ENCODE measurements at regions not wholly inside any gene's neighbourhood (a gene's known extent, or its start where the extent isn't known, plus 50 kb on each side); places are given as distances from the start of the nearest gene placed in this dataset.

DNA sequence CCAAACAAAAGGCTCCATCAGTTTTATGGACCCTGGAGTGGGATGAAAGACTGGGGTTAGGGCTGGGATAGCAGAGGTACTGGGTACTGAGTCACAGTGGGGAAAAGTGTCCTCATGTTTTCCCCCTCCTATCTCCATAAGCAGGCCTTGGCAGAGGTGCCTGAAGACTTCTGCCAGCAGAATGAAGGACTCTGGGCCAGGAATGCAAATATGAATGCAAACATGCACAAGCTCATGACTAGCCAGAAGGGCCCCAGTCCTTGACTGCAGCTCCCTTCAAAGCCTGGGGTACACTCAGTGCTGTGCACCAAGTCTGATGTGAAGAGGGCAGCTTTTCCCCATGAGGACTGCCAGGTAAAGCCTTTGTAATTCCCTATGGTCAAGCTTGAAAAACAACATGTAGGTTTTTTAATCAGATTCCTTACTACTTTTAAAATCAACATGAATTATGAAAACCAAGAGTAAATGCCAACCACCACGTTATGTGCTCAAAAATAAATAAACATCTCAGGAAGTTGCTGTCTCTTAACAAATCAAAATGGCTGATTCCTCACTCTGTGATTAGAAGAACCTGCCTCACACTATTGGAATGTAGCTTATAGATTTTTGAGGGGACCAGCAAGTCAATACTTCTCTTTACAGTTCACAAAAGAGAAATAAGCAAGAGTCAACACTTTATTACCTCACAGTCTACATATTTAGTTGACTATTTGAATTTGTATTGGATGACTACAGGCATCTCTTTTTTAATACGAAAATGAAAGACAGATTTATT is 1512.0 kb downstream of the ARAP2 start:
- no peaks in the 10 kb centered on the region for H3K27me3 ChIP-seq
- H3K4me3 ChIP-seq: no peak overlapping the region
- 67 to 69% methylated on average over 2 of the region's 2 CpGs for WGBS, 2 donors
- H3K27ac ChIP-seq: no peak overlapping the region
- no peak for DNase-seq
- H3K4me1 ChIP-seq: no peaks in the 10 kb centered on the region
- no peaks in the 10 kb centered on the region for H3K9me3 ChIP-seq
- intact Hi-C loops (cut with DNase I; ENCODE audit: low total_unique reads): no loop called here
- no peak for TF ChIP-seq CTCF (IDR thresholded peaks at IDR 0.05)
- no peak for TF ChIP-seq POLR2A (IDR thresholded peaks at IDR 0.05)
- no peaks in the 10 kb centered on the region for H3K36me3 ChIP-seq (ENCODE audit: low read depth, missing control alignments)

GRCh38 chr4:34733185-34733941 is 1511.0 kb downstream of the ARAP2 start:
- H3K4me1 ChIP-seq: no peaks in the 10 kb centered on the region
- no peaks in the 10 kb centered on the region for H3K36me3 ChIP-seq (ENCODE audit: low read depth, missing control alignments)
- H3K27me3 ChIP-seq: no peaks in the 10 kb centered on the region
- H3K4me3 ChIP-seq: no peak overlapping the region
- no peak overlapping the region for H3K27ac ChIP-seq
- no peaks in the 10 kb centered on the region for H3K9me3 ChIP-seq
- no peak for TF ChIP-seq POLR2A (IDR thresholded peaks at IDR 0.05)
- TF ChIP-seq CTCF (IDR thresholded peaks at IDR 0.05): no peak
- intact Hi-C loops (cut with DNase I; ENCODE audit: low total_unique reads): no loop called here
- 79 to 81% methylated on average over 10 of the region's 10 CpGs for WGBS, 2 donors
- no peak for DNase-seq

GRCh38 chr4:34766935-34767334 is 1477.4 kb downstream of the ARAP2 start:
- DNase-seq: no peak
- Histone ChIP-seq H3K36me3 (ENCODE audit: low read depth, missing control alignments) (no peaks in the 10 kb centered on the region), H3K9me3 (no peaks in the 10 kb centered on the region), H3K4me1 (no peaks in the 10 kb centered on the region), H3K27me3 (no peaks in the 10 kb centered on the region), H3K4me3 (no peak overlapping the region), H3K27ac (no peak overlapping the region)
- intact Hi-C loops (cut with DNase I; ENCODE audit: low total_unique reads): no loop called here
- WGBS, 2 donors: 89 to 95% methylated on average over 1 of the region's 1 CpG
- no peak for TF ChIP-seq POLR2A (IDR thresholded peaks at IDR 0.05)
- no peak for TF ChIP-seq CTCF (IDR thresholded peaks at IDR 0.05)

- H3K36me3 ChIP-seq (ENCODE audit: low read depth, missing control alignments): no peaks in the 10 kb centered on the region
- 52 to 54% methylated on average over 2 of the region's 2 CpGs for WGBS, 2 donors
- no peaks in the 10 kb centered on the region for H3K27me3 ChIP-seq
- no peak overlapping the region for H3K27ac ChIP-seq
- intact Hi-C loops (cut with DNase I; ENCODE audit: low total_unique reads): no loop called here
- no peak overlapping the region for H3K4me3 ChIP-seq
- H3K4me1 ChIP-seq: no peaks in the 10 kb centered on the region
- TF ChIP-seq CTCF (IDR thresholded peaks at IDR 0.05) (no peak), POLR2A (IDR thresholded peaks at IDR 0.05) (no peak)
- no peaks in the 10 kb centered on the region for H3K9me3 ChIP-seq
- DNase-seq: no peak
Observed at GRCh38 chr4:34767407-34767806, 1476.9 kb downstream of the ARAP2 start.
